ENCODE measurements at regions not wholly inside any gene's neighbourhood (a gene's known extent, or its start where the extent isn't known, plus 50 kb on each side); places are given as distances from the start of the nearest gene placed in this dataset.

DNA sequence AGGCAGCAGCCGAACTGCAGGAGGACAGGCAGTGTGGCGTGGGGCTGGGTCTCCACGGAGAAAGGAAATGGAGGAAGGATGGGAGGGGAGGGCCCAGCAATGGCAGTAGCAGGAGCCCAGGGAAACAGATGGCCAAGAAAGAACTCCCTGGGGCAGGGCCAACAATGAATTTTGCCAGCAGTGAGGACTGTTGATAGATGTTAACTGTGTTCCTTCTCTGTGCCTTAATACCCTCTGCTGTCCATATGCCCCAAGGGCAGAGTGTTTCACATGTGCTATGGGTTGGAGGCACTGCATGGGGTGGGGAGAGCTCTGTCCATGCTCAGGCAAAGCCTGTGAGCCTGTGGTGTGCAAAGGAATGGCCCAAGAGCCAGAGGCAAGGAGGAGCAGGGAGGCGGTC is 70.8 kb upstream of the POMGNT2 start:
- H3K27me3 Mint-ChIP-seq, result no peaks in the 10 kb centered on the region
- DNase-seq, result no peak
- peaks cover 33% of the 10 kb centered on the region for H3K4me1 Mint-ChIP-seq
- no peak overlapping the region for H3K27ac Mint-ChIP-seq
- peaks cover 9 to 22% of the 10 kb centered on the region in 2 donors for H3K9me3 Mint-ChIP-seq
- ATAC-seq, result no peak
- no peak overlapping the region for H3K4me3 Mint-ChIP-seq

DNA sequence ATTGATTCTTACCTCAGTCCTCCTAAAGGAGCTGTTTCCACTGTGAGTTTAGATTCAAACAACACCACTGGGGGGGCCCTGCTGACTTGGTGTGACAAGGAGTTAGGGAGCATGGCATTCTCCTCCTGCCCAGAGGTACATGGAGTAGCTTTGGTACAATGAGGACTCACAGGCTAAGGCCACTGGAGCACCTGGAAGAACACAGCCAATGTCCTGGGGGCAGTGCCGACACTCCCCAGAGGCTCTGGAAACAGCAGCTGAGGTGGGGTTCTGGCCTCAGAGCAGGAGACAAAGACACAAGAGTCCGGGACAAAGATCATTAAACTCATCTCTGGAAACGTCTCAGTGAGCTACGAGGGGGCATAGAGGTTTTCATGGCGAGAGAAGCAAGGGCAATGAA is 69.7 kb upstream of the POMGNT2 start:
- Mint-ChIP-seq H3K27ac (no peak overlapping the region), H3K4me3 (no peak overlapping the region)
- ATAC-seq, result no peak

GRCh38 chr3:43173949-43174348 is 68.1 kb upstream of the POMGNT2 start:
- peaks cover 12 to 22% of the 10 kb centered on the region in 2 donors for H3K9me3 Mint-ChIP-seq
- H3K27me3 Mint-ChIP-seq, result no peaks in the 10 kb centered on the region
- no peak overlapping the region for H3K27ac Mint-ChIP-seq
- H3K4me1 Mint-ChIP-seq, result peaks cover 6% of the 10 kb centered on the region
- DNase-seq, result no peak
- no peak overlapping the region for H3K4me3 Mint-ChIP-seq
- no peak for ATAC-seq

More for the DNA sequence above, 69.7 kb upstream of the POMGNT2 start:
- Mint-ChIP-seq H3K9me3 (peaks cover 12 to 22% of the 10 kb centered on the region in 2 donors), H3K27me3 (no peaks in the 10 kb centered on the region), H3K4me1 (peaks cover 22% of the 10 kb centered on the region)
- no peak for DNase-seq

DNA sequence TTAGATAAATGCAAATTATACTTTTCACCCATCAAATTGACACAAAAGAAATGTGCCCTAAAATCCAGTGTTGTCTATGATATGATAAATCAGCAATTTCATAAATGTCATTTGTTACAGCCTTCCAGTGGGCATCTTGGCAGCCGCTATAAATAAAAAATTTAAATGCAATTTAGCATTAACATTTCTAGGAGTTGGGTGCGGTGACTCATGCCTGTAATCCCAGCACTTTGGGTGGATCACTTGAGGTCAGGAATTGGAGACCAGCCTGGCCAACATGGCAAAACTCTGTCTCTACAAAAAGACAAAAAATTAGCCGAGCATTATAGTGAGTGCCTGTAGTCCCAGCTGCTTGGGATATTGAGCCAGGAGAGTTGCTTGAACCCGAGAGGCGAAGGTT is 65.9 kb upstream of the POMGNT2 start:
- Mint-ChIP-seq H3K4me3 (no peak overlapping the region), H3K27me3 (no peaks in the 10 kb centered on the region), H3K4me1 (no peaks in the 10 kb centered on the region), H3K9me3 (peaks cover 16 to 32% of the 10 kb centered on the region in 2 donors), H3K27ac (no peak overlapping the region)
- DNase-seq (no peak), ATAC-seq (no peak)

DNA sequence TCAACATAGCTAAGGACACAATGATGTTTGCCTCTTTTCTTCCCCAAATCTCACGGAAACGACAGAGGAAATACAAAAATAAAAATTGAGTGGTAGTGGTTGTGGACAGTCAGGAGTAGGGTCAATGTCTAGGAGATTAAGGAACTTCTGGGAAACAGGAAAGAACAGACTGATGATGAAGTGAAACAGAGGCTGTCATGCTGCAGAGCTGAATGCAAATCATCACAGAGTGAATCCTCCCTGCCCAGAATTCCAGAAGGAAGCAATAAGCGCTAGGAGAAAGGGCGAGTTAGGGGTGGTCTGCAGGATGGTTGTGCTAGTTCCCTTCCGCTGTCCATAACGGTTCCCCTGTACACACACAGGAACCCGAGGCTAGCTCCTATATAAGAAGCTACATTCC is 64.7 kb upstream of the POMGNT2 start:
- Mint-ChIP-seq H3K27me3 (no peaks in the 10 kb centered on the region), H3K4me3 (no peak overlapping the region), H3K4me1 (no peaks in the 10 kb centered on the region), H3K9me3 (peaks cover 28 to 44% of the 10 kb centered on the region in 2 donors), H3K27ac (no peak overlapping the region)
- DNase-seq (no peak), ATAC-seq (no peak)

DNA sequence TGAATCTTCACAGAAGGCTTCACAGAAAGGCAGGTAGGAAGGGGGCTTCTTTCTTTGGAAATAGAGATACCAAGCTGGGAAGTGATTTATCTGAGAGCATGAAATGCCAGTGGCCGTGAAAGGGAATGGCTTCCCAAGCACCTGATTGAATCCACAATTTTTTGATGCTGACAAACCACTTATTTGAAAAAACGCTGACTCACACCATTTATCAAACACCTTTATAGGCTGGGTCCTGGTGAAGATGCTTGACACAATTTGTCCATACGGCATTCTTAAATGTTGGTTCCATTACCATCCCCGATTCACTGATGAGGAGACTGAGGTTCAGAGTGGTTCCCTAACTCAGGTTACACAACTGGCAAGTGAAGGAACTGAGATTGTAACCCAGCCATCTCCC is 64.1 kb upstream of the POMGNT2 start:
- DNase-seq (no peak), ATAC-seq (no peak)
- H3K9me3 Mint-ChIP-seq, result peaks cover 29 to 45% of the 10 kb centered on the region in 2 donors
- H3K27ac Mint-ChIP-seq, result no peak overlapping the region
- no peaks in the 10 kb centered on the region for H3K27me3 Mint-ChIP-seq
- no peaks in the 10 kb centered on the region for H3K4me1 Mint-ChIP-seq
- no peak overlapping the region for H3K4me3 Mint-ChIP-seq

DNA sequence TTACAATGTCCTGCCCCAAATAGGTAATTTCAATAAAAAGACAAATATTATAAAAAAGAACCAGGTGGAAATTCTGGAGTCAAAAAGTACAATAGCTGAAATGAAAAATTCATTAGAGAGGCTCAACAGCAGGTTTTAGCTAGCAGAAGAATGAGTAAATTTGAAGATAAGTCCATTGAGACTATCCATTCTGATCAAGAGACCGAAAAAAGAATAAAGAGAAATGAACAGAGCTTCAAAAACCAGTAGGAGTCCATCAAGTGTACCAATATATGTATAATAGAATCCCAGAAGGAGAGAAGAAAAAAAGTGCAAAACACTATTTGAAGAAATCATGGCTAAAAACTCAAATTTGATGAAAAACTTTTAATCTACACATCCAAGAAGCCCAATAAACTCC is 60.5 kb upstream of the POMGNT2 start:
- DNase-seq, result no peak
- H3K27ac Mint-ChIP-seq, result no peak overlapping the region

GRCh38 chr3:43165786-43166185 is 59.9 kb upstream of the POMGNT2 start:
- Mint-ChIP-seq H3K4me1 (peaks cover 24% of the 10 kb centered on the region), H3K9me3 (peaks cover 21 to 23% of the 10 kb centered on the region in 2 donors), H3K27me3 (no peaks in the 10 kb centered on the region), H3K4me3 (no peak overlapping the region), H3K27ac (peak overlapping the region in 1 of 2 donors; percentile 36)
- ATAC-seq (no peak), DNase-seq (no peak)

More for the DNA sequence above, 60.5 kb upstream of the POMGNT2 start:
- no peaks in the 10 kb centered on the region for H3K27me3 Mint-ChIP-seq
- no peak overlapping the region for H3K4me3 Mint-ChIP-seq
- no peak for ATAC-seq
- H3K9me3 Mint-ChIP-seq, result peaks cover 23 to 25% of the 10 kb centered on the region in 2 donors
- H3K4me1 Mint-ChIP-seq, result peaks cover 24% of the 10 kb centered on the region

GRCh38 chr3:43163895-43164493 is 58.1 kb upstream of the POMGNT2 start:
- Mint-ChIP-seq H3K27ac (peak overlapping the region in 1 of 2 donors; percentile 76), H3K27me3 (no peaks in the 10 kb centered on the region), H3K4me1 (peaks cover 24% of the 10 kb centered on the region), H3K9me3 (peaks cover 21 to 23% of the 10 kb centered on the region in 2 donors), H3K4me3 (no peak overlapping the region)
- DNase-seq, result no peak
- ATAC-seq, result no peak

DNA sequence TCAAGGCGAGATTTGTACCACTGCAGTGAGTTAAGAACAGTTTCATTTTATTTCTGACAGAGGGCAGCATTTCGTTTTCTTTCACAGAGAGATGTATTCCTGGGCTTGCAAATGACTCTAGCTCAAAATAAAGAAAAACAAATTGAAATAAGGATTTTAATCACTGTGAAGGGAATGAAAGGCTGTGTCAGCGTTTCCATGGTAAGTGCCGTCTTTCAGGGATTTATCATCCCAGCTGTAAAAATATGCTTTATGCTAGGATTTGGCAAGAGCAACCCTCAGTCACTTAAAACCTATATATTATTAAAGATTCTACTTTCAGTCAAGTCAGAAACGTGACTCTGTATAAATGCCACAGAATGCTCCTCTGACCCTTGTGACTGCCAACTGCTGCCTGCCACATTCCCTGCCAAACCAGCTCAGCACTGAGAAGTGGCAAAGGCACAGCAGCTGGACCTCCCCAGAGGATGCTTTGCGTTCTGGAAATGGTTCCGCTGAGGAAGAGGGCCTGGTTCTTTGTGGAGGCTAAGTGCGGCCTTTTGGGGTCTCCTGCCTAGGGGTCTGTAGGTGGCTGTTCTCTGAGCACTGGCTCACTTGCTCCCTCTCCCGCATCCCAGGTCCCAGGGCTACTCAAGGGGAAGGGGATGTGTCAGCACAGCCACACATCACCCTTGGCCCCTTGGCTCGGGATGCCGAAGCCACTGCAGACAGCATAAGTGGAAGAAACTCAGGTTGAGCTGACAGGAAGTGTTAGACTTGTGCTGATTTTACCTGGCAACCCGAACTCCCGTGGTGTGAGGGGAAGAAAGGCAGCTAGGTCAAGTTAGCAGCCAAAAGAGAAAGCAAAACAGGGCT is 56.6 kb upstream of the POMGNT2 start:
- H3K27me3 Mint-ChIP-seq, result no peaks in the 10 kb centered on the region
- peaks cover 24% of the 10 kb centered on the region for H3K4me1 Mint-ChIP-seq
- peaks cover 16 to 21% of the 10 kb centered on the region in 2 donors for H3K9me3 Mint-ChIP-seq
- H3K4me3 Mint-ChIP-seq, result peak overlapping the region; percentile 82 to 91
- ATAC-seq, result peak; percentile 87
- H3K27ac Mint-ChIP-seq, result peak overlapping the region; percentile 91 to 98
- DNase-seq, result peak; percentile 32 to 52

DNA sequence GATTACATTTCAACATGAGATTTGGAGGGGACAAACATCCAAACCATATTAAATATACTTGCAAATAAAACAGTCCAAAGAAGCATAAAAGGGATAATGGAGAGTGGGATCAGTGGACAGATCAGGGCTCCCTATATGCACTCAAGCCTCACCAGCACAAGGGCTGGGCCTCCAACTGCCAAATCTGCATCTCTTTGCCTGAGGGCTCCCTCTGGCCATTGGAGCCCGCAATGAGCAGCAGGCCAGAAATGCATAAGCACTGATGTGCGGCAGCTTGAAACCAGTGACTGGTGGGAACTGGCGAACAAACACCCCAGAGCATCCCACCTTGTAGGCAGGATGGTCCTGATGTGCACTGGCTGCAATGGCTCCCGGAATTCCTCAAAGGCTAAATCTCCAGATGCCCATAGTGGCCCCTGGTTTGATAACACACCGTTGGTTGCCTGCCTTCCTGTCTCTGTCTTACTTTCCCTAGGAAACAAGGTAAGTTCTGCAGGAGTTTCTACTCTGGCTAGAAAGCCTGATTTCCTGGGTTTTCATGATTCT is 55.9 kb upstream of the POMGNT2 start:
- Mint-ChIP-seq H3K27ac (no peak overlapping the region), H3K4me1 (peaks cover 24% of the 10 kb centered on the region), H3K9me3 (peaks cover 13 to 18% of the 10 kb centered on the region in 2 donors), H3K27me3 (no peaks in the 10 kb centered on the region), H3K4me3 (peak overlapping the region in 1 of 2 donors; percentile 82)
- ATAC-seq, result no peak
- no peak for DNase-seq

DNA sequence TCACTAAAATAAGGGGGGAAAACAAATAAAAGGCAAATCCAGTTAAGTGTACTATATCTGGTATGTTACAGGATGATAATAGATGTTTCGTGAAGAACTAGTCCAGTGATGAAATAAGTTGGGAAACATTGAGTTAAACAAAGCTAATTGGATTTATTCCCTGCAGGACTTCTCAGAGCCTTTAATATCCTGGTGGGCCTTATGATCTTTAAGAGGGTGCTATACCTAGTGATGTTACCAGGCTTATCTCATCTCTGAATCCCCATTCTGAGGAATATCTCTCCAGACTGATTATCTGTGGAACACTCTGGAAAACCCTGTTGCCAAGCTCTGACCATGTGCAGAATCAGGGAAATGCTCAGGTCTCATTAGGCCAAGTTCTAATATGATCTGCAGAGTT is 54.8 kb upstream of the POMGNT2 start:
- no peaks in the 10 kb centered on the region for H3K27me3 Mint-ChIP-seq
- no peak overlapping the region for H3K4me3 Mint-ChIP-seq
- H3K4me1 Mint-ChIP-seq, result peaks cover 28% of the 10 kb centered on the region
- ATAC-seq (no peak), DNase-seq (no peak)
- H3K27ac Mint-ChIP-seq, result no peak overlapping the region
- H3K9me3 Mint-ChIP-seq, result peaks cover 2 to 7% of the 10 kb centered on the region in 2 donors

GRCh38 chr3:43159876-43160255 is 54.0 kb upstream of the POMGNT2 start:
- H3K9me3 Mint-ChIP-seq, result peaks cover 0 to 5% of the 10 kb centered on the region in 2 donors
- H3K4me3 Mint-ChIP-seq, result no peak overlapping the region
- DNase-seq (no peak), ATAC-seq (no peak)
- no peak overlapping the region for H3K27ac Mint-ChIP-seq
- peaks cover 36% of the 10 kb centered on the region for H3K4me1 Mint-ChIP-seq
- H3K27me3 Mint-ChIP-seq, result no peaks in the 10 kb centered on the region

GRCh38 chr3:43159131-43159875 is 53.4 kb upstream of the POMGNT2 start:
- peak overlapping the region in 1 of 2 donors; percentile 31 for H3K27ac Mint-ChIP-seq
- peaks cover 41% of the 10 kb centered on the region for H3K4me1 Mint-ChIP-seq
- no peak overlapping the region for H3K4me3 Mint-ChIP-seq

GRCh38 chr3:43156812-43157455 is 51.1 kb upstream of the POMGNT2 start:
- Mint-ChIP-seq H3K4me3 (no peak overlapping the region), H3K4me1 (peaks cover 18% of the 10 kb centered on the region), H3K27me3 (no peaks in the 10 kb centered on the region), H3K27ac (peak overlapping the region in 1 of 2 donors; percentile 25), H3K9me3 (no peaks in the 10 kb centered on the region)
- DNase-seq (no peak), ATAC-seq (no peak)

More at GRCh38 chr3:43159131-43159875, 53.4 kb upstream of the POMGNT2 start:
- H3K9me3 Mint-ChIP-seq, result no peaks in the 10 kb centered on the region
- H3K27me3 Mint-ChIP-seq, result no peaks in the 10 kb centered on the region
- ATAC-seq (no peak), DNase-seq (no peak)

Data from stimulated activated naive CD8-positive, alpha-beta T cell treated with anti-CD3 and anti-CD28 coated beads, Interleukin-15, amount 100 ng/mL, for 72 hours (primary cell).